ENCODE measurements at regions not wholly inside any gene's neighbourhood (a gene's known extent, or its start where the extent isn't known, plus 50 kb on each side); places are given as distances from the start of the nearest gene placed in this dataset.

DNA sequence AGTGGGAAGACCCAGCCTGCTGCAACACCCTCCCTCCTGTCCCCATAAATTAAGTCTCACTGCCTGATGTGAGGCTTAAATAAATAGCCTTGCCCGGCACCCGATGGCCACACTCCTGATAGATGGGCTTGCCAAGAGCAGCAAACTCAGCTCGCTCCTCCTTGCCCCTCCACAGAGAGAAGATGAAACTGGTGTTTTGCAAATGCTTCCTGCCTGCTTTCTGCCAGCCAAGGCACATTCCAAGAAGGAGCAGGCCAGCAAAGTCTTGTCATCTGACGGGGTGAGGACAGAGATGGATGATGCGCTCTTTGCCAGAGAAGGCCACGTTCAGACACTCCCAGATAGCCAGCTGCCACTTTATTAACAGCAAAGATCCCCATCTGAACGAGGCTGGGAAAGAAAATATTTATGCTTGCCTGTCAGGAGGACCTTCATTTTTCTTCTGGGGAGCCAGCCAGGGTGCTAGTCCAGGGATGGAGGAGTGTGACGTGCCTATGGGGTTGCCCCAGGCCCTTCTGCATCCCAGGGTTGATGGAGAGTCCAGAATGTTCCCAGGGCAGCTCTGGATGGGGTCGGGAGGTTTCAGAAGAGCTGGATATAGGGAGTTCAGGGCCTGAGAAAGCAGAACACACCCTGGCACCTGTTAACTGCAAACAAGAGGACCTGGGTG is 265.4 kb downstream of the FOXD2 start:
- no peak for DNase-seq (ENCODE audit: low spot score)

DNA sequence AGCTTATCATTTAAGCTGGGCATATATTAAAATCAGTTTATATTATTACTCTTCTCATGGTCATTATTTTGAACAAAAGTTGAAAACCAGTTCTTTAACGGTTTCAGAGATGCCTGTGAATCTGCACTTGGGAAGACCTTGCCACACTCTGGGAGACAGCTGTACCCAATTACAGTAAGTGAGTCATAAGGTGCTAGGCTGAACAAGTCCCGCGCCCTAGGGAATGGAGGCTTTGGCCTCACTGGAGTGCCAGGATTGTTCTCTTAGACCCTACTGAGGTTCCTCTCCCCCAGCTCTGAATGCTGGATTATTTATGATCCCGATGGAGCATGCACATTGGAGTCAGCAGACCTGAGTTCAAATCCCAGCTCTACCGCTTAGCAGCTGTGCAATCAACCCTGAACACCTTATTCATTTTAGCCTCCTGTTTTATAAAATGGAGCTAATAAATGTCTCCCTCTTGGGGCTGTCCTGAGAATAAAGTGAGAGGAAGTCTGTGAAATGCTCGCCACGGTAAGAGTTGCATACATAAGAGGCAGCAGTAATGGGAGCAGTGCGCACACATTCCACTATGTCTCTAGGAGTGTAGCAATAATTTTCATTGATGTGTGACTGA is 266.2 kb downstream of the FOXD2 start:
- no peak for DNase-seq (ENCODE audit: low spot score)

DNA sequence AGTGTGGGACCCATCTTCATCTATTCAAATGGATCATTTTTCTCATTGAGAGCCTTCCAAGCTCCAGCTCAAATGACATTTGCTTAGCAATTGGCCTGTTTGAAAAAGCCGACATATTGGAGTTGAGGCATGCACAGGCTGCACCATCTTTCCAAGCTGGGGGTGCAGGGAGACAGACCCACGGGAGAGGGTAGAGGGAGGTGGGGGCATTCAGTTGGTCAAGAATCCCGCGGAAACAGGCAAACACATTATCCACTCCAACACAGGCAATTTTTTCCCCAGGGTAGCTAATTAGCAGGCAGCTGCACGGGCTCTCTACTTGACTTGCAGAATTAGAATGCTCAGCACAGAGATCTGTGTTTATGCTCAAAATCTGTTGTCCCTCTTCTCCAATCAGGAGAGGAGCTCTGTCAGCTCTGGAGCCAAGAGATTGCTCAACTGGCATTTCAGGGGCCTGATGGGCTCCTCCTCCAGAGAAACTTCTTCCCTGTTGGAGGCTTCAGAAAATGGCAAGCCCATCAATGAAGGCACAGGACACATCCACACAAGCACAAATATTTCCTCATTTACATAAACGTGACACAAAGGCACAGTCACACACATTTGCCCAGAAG is 267.8 kb downstream of the FOXD2 start:
- no peak for DNase-seq (ENCODE audit: low spot score)

DNA sequence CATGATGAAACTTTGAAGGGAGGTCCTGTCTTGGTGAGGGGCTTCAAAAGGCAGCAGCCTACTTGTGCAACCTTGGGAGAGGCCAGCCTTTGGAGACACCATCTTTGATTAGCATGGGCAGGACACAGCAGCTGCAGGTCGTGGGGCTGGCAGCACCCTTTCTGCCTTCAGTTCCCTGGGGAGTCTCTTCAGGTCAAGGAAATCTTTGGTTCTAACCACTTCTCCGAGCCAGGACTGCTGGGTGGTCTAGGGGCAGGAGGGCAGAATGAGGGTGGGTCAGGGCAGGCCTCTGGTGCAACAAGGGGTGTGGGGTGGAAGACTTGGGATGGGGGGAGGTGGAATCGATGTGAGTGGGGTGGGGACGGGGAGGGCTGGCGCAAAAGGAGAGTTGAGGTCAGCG is 269.7 kb downstream of the FOXD2 start:
- no peak for DNase-seq (ENCODE audit: low spot score)

DNA sequence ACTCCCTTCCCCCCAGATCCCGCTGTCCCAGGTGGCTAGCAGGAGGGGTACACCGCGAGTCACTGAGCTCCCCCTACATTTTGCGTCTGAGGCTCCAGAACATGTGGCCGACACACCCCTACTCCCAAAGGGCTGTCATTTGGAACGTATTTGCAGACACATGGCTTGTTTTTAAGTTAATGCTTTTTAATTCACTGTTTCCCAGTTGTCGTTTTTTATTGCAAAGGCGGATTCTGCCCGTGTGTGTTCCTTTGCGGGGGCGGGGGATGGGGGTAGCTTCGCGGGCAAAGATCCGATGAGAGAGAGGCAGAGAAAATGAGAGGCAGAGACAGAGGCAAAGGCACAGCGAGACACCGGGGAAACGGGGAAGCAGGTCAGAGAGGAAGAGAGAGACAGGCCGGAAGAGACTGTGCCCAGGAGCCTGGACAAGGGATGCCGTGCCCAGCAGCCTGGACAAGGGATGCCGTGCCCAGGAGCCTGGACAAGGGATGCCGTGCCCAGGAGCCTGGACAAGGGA is 270.2 kb downstream of the FOXD2 start:
- no peak for DNase-seq (ENCODE audit: low spot score)

DNA sequence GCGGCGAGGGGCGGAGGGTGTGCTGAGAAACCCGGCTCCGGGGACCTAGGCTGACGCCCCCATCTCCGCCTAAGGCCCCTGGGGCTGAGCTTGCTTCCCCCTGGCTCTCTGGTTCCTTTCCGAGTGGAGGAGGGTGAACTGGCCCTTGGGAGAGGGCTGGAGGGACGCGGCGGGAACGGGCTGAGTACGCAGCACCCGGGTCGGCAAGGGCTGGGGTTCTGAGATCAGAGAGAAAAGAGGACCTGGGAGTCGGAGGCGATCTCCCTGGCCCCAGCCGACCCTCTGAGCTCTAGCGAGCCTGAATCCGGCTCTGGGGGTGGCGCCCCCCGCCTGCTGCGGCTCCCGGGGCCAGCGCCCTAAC is 270.8 kb downstream of the FOXD2 start:
- DNase-seq (ENCODE audit: low spot score), result no peak

DNA sequence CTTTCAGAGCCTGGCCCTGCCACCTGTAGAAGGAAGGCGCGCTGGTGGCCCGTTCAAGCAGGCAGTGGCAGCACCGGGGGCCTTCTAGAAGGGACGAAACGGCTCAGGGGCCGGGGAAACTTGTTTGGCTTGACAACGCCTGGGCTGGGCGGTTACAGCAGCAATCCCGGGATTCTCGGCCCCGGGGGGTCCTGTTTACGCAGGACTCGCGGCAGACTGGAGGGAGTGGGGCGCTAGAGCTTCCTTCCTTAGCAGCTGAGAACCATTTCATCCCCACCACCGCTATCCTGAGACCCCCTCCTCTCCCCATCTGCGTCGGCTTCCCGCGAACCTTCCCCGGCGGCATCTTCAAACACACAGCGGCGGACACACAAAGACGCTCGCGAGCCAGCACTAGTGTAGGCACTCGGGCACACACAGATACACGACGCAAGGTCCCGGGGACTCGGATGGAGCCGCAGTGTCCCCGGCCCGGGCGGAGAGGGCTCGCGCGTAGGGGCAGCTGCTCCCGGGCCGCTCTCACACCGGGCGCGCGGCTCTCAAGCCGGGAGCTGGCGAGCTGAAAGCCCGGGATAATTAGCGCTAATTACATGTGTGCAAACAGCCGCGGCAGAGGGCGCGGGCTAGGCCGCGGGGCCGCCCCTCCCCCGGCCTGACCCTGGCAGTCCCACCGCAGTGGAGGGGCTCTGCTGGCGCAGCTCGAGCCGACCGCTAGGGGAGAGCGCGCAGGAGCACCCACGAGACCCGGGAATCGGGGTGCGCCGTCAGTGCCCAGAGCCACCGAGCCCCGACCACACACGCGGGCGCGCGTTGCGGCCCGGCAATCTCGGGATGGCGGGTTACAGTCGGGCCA is 271.4 kb downstream of the FOXD2 start:
- DNase-seq (ENCODE audit: low spot score), result peak; percentile 58

DNA sequence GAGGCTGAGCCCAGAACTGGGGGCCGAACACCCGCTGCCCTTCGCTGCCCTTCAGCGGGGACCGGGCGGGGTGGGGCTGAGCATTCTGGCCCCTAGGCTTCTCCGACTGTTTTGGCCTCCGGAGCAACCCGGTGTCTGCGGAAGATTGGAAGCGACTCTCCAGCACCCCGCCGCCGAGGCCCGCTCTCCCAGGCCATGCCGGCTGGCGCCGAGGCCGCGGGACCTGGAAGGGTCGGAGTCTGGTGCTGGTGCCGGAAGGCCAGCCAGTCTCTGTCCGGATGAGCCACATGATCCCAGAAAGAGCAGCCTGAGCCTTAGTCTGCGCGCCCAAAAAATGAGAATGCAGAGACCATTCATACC is 272.0 kb downstream of the FOXD2 start:
- no peak for DNase-seq (ENCODE audit: low spot score)

DNA sequence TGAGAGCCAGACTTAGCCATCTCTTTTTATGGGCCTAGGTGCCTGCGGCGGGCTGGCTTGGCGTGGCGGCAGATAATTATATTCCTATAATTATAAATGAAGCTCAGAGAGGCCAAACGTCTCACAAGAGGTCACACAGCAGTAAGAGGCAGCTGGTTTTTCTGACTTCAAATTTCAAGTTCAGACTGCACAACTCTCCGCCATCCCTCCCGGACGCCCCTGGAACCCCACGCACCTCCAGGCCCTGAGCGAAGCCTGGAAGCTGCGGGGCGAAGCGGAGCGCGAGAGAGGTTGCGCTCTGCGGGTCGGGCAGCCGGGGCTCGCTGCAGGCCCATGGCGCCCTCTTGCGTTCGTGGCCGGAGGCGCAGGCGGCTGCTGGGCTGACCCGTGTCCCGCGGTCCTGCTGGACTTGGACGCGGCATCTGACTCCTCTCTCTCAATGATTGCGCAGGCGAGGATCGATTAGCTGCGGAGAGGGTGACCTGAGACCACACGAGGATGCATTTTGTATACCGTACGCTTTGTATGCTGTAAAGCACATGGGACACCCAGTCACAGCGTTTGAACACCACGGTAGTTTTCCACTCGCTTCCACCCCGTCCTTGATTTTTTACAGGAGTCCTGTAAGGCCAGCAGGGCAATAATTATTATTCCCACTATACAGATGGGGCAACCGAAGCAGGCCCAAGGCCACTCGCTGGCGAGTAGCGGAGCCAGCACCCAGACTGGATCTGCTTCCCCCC is 272.7 kb downstream of the FOXD2 start:
- peak; percentile 88 for DNase-seq (ENCODE audit: low spot score)
